H54 (cell line): ENCODE measurements at regions not wholly inside any gene's neighbourhood (a gene's known extent, or its start where the extent isn't known, plus 50 kb on each side); places are given as distances from the start of the nearest gene placed in this dataset.
A peak's percentile ranks its signal among the peaks of the same experiment; 100 is the strongest.

ENCODE experiments used
- DNase-seq: peaks from one replicate; pipeline ENCODE4 v3.0.0; 2011; ENCODE audit warnings: low spot score, mixed read lengths; ENCODE audit not compliant: insufficient read length
- FAIRE-seq: peaks from 3 replicates; lab custom pipeline; 2011; peaks lifted over from hg19 to GRCh38; lab: Jason Lieb, UNC
- POLR2A ChIP-seq: IDR thresholded peaks from 2 replicates; pipeline ENCODE4 v1.6.1; 2011; ENCODE audit warnings: low read depth, mild to moderate bottlenecking, low read length

DNA sequence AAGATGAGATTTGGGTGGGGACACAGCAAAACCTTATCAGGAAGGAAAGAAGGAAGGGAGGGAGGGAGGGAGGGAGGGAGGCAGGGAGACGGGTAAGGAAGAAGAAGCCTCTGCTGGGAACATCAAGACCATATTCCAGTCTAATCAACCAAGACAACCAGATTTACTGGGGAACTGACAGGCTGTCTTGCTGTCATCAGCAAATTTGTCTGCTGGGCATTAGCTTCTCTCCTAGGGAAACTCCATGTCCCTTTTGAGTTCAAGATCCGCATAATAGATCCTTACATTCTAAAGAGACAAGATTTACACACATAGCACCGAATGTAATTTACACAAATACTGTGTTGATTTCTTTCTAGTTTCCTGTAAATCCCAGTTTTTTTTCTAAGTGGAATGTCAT is 1618.9 kb upstream of the ZEB2 start:
- TF ChIP-seq POLR2A, result no peak
- no peak for DNase-seq
- no peak for FAIRE-seq

DNA sequence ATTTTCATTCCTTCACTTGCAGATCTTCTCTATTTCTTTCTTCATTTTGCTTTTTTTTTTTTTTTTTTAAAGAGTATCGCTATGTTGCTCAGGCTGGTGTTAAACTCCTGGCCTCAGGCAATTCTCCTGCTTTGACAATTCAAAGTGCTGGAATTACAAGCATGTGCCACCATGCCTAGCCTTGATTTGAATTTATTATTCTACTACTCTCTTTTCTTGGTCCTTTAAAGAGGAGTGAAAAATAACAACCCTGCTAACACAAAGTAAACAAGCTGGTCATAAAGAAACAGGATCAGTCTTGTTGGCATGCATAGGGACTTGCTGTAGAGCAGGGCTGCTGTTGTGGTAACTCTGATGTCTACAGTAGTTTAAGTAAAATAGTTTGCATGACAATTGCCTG is 1615.3 kb upstream of the ZEB2 start:
- TF ChIP-seq POLR2A, result no peak
- DNase-seq (no peak), FAIRE-seq (no peak)

DNA sequence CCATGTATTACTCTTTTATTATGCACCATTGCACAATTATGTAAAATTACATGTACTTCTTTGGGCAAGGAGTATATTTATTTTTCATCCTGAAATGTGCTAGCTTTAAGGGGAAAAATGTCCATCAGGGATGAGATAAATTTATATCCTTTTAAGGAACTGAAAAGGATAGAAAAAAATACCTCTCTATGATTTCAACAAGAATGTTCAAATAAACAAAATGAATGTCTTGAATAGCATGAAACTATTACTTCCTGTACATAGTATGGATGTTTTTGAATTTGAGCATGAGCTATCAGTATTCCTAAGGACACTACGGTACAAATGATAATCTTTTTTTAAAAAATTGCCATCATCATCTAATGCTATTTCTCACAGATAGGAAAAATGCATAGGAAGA is 1611.9 kb upstream of the ZEB2 start:
- FAIRE-seq (no peak), DNase-seq (no peak)
- no peak for TF ChIP-seq POLR2A

DNA sequence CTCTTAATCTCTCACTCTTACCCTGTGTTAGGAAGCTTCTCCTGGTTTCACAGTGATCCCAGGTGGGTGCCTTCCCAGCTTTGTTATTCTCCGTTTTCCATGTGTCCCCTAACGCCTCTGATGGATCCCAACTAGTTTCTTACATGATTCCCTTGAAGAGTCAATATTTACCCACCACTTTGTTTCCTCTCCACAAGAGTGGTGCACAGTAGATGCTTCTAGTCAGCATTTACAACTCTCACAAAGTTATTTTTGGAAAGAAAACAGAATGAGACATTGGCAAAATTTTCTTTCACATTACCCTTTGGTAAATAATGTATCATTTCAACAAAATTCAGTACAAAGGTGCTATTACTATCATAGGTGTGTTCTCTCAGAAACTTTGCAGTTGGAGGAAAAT is 1611.1 kb upstream of the ZEB2 start:
- FAIRE-seq (no peak), DNase-seq (no peak)
- TF ChIP-seq POLR2A, result no peak

DNA sequence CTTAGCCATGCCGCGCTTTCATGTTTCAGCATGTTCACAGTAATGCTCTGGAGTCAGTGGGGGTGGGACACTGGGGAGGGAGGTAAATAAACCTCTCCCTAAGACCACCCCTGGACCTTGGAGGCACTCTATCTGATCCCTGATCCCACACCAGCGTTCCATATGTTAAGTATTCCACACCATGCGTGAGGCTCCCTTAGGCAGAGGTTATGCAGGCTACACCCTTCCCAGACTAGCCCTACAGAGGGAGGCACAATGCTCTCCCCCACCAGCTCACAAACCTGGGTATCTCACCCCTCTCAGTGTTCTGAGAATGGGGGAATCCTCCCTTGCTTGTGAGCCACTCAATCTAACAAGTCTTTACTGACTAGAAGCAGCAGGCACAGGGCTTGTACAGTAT is 1610.4 kb upstream of the ZEB2 start:
- DNase-seq (no peak), FAIRE-seq (no peak)
- TF ChIP-seq POLR2A, result no peak

DNA sequence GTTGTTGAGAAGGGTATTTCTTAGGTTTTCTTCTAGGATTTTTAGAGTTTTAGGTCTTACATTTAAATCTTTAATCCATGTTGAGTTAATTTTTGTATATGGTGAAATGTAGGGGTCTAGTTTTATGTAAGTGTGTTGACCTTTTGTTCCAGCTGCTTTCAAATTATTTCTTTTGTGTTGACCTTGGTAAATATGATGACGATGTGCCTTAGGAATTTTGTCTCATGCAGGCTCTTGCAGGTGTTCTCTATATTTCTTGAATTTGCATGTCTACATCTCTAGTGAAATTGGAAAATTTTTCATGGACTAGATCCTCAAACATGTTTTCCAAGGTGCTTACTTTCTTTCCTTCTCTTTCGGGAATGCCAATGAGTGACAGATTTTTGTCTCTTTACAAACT is 1609.3 kb upstream of the ZEB2 start:
- no peak for DNase-seq
- no peak for FAIRE-seq
- TF ChIP-seq POLR2A, result no peak

DNA sequence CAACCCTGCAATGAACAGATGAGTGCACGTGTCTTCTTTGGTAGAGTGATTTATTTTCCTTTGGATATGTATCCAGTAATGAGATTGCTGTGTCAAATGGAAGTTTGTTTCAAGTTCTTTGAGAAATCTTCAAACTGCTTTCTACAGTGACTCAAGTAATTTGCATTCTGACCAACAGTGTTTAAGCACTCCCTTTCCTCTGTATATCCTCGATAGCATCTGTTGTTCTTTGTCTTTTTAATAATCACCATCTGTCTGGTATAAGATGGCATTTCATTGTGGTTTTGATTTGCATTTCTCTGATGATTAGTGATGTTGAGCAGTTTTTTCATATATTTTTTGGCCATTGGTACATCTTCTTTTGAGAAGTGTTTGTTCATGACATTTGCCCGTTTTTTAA is 1608.3 kb upstream of the ZEB2 start:
- no peak for DNase-seq
- no peak for FAIRE-seq
- TF ChIP-seq POLR2A, result no peak

DNA sequence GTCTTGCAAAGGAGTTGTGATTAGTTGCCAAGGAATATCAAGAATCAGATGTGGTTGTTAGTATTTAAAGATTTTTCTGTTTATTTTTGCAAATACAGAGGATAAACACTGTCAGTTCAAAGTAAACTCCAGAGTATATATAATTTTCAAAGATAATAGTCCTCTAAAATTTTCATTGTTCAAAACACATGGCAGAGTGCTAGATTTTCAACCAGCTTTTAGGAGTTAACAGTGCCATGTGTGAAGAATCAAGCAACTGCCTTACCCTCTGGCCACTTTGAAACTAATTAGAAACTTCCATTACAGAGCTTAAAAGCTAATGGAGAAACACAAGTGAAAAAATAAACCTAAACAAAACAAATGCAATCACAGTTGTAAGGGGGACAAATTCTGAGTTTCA is 1605.6 kb upstream of the ZEB2 start:
- no peak for TF ChIP-seq POLR2A
- FAIRE-seq (no peak), DNase-seq (no peak)

DNA sequence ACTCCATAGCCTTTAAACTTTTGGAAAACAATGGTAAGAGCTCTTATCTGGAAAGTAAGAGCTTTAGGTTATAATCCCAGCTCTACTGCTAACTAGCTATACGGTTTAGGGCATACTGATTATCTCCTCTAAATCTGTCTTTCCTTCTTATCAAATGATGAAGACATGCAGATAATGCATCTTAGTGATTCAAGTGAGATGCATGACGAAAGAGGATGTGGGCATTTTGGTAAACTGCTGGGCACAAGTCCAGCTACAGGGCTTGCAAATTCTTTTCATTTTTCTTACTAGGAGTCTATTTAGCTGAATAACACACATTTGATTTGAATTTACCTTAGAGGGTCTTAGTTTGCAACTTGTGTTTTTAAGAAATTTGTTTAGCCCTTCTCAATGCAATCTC is 1604.8 kb upstream of the ZEB2 start:
- TF ChIP-seq POLR2A, result no peak
- DNase-seq (no peak), FAIRE-seq (peak; percentile 71)

DNA sequence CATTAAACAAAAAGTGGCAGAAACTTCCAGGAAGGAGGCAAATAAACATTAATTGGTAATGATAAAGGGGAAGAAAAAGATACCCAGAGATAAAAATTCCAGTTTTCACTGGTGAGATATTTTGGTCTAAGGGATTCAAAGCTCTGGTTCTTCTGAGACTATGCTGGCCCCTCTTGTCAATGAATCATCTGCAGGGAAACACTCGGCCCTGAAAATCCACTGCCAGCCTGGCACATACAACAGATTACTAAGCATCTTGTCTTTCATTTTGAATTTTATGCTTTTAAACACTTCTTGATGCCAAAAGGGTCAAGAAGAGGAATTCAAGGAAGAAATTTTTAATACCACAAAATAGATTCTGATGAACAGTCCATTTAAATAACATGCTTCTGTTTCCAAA is 1603.8 kb upstream of the ZEB2 start:
- FAIRE-seq (no peak), DNase-seq (no peak)
- no peak for TF ChIP-seq POLR2A

DNA sequence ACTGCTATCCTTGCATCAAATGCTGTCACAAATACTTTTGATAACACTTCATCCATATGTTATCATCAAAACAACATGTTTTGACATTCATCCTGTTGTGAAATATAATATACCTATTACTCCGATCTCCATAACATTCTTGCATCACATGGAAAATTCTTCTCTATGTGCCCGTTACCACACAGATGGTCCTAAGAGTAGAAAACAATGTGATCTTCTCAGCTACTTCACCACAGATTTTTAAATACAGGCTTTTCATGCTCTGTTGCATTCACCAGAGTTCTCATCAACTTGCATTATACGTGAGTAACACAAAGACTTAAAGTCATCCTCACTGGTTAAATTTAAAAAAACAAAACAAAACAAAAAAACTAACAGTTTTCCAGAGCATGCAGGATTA is 1603.3 kb upstream of the ZEB2 start:
- no peak for DNase-seq
- FAIRE-seq, result no peak
- no peak for TF ChIP-seq POLR2A

DNA sequence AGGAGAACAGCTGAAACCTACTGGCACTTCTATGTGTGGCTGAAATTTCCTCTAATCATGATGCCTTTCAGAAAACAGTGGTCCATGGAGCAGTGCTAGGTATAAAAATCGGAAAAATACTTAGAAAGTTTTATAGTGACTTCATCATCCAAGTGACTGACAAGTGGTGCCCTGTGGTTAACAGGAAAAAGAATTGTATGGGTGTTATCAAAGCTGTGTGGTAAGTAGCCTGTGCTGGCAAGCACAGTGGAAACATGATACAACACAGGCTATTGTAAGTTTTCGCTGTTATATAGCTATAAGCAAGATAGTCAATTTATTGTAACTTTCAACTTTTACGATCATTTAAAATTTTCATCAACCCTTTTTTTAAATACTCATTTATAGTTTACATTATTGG is 1599.7 kb upstream of the ZEB2 start:
- DNase-seq, result no peak
- no peak for FAIRE-seq
- TF ChIP-seq POLR2A, result no peak

DNA sequence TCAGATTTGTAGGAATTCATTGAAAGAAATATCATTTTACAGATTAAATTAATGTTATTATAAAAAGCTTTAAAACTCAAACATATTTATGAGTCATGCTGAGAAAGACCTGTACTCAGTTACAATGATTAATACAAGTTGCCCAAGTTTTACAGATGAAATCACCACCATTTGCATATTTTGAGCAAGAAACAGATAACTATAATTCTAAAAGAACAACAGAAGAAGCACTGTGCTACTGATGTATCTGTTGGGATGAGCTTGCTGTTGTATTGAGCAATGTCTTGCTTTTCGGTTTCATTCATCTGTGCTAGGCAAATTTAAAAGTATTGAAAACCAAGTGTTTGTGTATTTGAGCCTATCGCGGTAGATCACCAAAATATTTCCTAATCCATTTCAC is 1589.1 kb upstream of the ZEB2 start:
- no peak for TF ChIP-seq POLR2A
- DNase-seq, result no peak
- FAIRE-seq, result no peak

DNA sequence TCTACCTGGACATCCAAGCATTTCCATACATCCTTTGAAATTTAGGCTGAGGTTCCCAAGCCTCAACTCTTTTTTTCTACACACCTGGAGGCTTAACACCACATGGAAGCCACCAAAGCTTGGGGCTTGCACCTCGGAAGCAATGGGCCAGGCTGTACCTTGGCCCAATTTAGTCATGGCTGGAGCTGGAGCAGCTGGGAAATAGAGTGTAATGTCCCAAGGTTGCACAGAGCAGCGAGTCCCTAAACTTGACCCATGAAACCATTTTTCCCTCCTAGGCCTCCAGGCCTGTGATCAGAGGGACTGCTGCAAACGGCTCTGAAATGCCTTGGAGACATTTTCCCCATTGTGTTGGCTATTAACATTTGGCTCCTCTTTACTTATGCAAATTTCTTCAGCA is 1574.3 kb upstream of the ZEB2 start:
- TF ChIP-seq POLR2A, result no peak
- DNase-seq (no peak), FAIRE-seq (no peak)

DNA sequence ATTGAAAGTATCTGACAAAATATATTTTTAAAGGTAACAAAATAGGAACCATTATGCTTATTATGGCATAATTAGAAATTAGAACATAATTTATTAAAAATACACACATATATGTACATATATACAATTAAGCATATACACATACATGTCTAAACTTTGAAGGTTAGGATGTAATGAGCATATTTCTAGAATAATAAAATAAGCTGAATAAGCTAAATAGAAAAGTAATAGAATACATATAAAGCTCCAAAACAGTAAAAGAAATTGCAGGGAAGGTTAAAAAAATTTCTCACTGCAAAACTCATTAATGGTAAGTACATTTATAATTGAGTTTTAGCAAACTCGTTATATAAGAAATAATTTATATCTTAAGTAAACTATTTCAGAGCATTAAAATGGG is 1561.5 kb upstream of the ZEB2 start:
- TF ChIP-seq POLR2A, result no peak
- FAIRE-seq (no peak), DNase-seq (no peak)

DNA sequence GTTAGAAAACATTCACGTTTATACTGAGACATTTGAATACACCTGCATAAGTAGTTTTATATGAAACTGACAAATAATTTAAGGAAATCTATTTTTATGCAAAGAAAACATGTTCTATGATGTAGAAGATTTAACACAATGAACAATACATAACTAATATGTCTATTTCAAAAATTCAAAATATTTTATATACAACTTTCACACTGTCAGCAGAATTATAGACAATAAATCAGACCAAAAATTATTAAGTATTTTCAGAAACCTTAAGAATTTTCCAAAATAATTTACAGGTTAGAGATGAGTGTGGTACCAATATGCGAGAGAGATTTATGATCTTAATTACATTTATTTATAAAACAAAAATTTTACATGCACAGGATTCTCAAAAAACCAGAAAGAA is 1561.0 kb upstream of the ZEB2 start:
- DNase-seq, result no peak
- TF ChIP-seq POLR2A, result no peak
- no peak for FAIRE-seq
